Mucosa of descending colon (tissue), 3 donors: ENCODE measurements at regions not wholly inside any gene's neighbourhood (a gene's known extent, or its start where the extent isn't known, plus 50 kb on each side); places are given as distances from the start of the nearest gene placed in this dataset.
A peak's percentile ranks its signal among the peaks of the same experiment; 100 is the strongest.

ENCODE experiments used
- ATAC-seq: fragments of 200-7000 bp; cut with Tn5 transposase; one replicate; pipeline ENCODE4 v1.9.1; 2020; ENCODE audit warnings: mild to moderate bottlenecking, moderate library complexity
- DNase-seq, 3 donors: peaks; one replicate each; pipeline ENCODE4 v3.0.0-alpha.2; 2020
- H3K36me3 ChIP-seq: fragments of 200-600 bp; one replicate; pipeline ENCODE4 v1.8.0; 2021; ENCODE audit warnings: low read depth, mild to moderate bottlenecking
- H3K4me1 ChIP-seq: fragments of 200-600 bp; one replicate; pipeline ENCODE4 v1.8.0; 2021; ENCODE audit warnings: low read depth, mild to moderate bottlenecking
- H3K4me3 ChIP-seq: fragments of 200-600 bp; one replicate; pipeline ENCODE4 v1.8.0; 2021; ENCODE audit warnings: mild to moderate bottlenecking
- H3K9me3 ChIP-seq: fragments of 200-600 bp; one replicate; pipeline ENCODE4 v1.8.0; 2021; ENCODE audit warnings: mild to moderate bottlenecking
- intact Hi-C, 2 donors: fragments of 100-400 bp; cut with DNase I in 1 of 2; cut with micrococcal nuclease in 1 of 2; formaldehyde crosslinking; loops; one replicate each; pipeline versions ENCODE4 v1.11.0 to v1.11.1; 2022; cut with DNase I, micrococcal nuclease
- TF ChIP-seq, protein P1 (sequence below): fragments of 200-600 bp; IDR thresholded peaks from one replicate; pipeline ENCODE4 v1.8.0; 2022; ENCODE audit warnings: antibody characterized with exemption, mild to moderate bottlenecking
- donor health status: DM: no; HTN: no; CAD: no; lungs with moderate emphysema.
- donor health status: DM: no; HTN: no; CAD: no.
- donor health status: DM: no; HTN: yes; CAD: no.

DNA sequence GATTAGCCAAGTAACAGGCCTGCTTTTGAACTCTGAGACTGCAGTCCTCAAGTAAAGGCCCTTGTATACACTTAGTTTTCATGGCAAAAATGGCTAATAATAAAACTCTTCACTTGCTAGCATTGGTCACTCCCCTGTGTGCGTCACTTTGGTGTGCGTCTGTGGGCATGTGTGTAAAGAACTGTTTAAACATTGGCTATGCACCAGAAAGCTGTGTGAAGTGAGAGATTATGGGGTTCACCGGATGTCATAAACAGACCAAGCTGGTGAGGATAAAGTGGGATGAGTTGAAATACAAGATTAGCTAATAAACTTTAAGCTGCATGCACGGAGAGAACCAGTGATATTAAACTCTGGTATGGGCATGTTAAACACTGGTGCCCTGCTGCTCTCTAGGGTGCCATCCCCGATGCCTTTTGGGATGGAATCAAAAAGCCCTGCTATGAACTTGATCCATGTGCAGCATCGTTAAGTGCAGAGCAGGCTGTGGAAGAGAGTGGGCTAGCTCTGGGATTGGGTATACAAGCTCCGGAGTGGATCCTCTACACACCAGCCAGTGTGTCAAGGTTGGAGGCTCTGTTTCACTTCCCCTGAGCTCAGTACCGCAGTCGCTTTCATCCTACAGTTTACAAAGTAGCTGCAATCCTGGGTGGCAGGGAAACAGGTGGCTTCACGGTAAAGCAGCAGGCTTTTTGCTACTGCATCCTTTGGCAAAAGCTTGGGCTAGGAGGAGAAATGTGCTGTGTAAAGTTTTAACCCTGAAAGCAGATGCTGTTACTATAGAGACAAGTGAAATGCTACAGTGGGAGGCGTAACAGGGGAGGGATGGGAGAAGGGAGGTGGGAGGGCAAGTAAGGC, 108.3 kb upstream of the SLC4A4 start:
- H3K4me1 ChIP-seq, result peaks cover 39% of the 10 kb centered on the region
- peak; percentile 70 for ATAC-seq
- peak in 1 of 3 donors; percentile 51 for DNase-seq
- no peak overlapping the region for H3K4me3 ChIP-seq
- H3K36me3 ChIP-seq, result no peaks in the 10 kb centered on the region
- H3K9me3 ChIP-seq, result no peaks in the 10 kb centered on the region
- intact Hi-C loops, result no loop called here
- TF ChIP-seq, protein P1, sequence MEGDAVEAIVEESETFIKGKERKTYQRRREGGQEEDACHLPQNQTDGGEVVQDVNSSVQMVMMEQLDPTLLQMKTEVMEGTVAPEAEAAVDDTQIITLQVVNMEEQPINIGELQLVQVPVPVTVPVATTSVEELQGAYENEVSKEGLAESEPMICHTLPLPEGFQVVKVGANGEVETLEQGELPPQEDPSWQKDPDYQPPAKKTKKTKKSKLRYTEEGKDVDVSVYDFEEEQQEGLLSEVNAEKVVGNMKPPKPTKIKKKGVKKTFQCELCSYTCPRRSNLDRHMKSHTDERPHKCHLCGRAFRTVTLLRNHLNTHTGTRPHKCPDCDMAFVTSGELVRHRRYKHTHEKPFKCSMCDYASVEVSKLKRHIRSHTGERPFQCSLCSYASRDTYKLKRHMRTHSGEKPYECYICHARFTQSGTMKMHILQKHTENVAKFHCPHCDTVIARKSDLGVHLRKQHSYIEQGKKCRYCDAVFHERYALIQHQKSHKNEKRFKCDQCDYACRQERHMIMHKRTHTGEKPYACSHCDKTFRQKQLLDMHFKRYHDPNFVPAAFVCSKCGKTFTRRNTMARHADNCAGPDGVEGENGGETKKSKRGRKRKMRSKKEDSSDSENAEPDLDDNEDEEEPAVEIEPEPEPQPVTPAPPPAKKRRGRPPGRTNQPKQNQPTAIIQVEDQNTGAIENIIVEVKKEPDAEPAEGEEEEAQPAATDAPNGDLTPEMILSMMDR, result no peak

DNA sequence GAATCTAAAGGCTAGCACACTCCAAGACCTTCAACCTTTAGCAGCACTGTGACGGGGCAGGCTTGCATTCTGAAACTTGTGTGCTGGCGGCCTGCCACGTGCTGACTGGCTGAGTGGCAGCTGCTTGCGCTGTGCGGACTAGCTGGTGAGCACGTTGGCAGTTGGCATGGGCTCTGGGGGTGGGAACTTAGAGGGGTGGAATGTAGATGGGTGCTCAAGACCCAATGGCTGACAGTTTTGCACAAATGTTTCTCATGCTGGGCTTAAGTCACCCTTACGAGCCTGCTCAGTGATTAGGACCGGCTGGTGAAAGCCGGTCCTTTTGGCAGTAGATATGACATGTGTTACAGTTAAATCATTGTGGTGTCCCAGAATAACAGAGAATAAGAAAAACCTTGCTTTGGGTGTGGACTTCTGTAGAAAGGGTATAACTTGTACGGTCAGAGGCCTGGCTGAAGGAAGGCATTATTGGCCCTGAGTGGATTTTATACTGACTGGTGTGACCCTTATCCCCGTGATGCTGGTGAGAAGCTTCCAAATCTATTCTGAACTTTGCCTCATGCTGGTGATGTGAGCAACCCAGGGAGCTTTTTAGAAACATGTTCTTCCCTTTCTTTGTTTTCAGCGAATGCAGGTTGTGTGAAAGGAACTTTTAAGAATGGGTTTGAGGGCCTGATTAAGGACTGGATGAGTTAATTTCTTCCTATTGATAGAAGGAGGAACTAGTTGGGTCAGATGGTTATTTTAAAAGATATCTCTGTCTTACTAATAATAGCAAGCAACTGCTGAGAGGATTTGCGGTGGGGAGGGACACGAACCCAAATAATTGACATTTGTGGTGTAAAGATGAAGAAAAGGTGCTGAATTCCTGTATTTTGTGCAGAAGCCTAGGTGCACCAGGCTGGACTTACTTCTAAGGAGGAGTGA, 107.4 kb upstream of the SLC4A4 start:
- no peak overlapping the region for H3K4me3 ChIP-seq
- intact Hi-C loops, result no loop called here
- H3K36me3 ChIP-seq, result no peaks in the 10 kb centered on the region
- peaks cover 39% of the 10 kb centered on the region for H3K4me1 ChIP-seq
- DNase-seq (peak; percentile 85 to 86 (median 86)), ATAC-seq (peak; percentile 83)
- H3K9me3 ChIP-seq, result no peaks in the 10 kb centered on the region
- TF ChIP-seq, protein P1, result no peak

DNA sequence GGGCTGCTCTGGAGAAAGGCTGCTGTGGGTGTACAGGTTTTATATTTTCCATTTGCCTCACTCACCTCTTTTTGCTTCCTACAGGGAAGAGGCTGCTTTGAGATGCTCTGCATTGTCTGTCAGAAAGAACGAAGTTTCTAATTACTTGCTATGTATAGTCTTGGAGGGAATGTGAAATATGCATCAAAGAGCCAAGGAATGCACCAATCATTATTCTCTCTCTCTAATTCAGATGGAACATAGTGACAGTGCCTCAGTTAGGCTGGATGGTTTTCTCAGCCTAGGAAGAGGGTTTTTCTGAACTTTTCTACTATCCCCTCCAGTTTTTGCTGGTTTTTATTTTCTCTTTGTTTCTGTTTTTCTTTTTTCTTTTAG, 106.8 kb upstream of the SLC4A4 start:
- H3K4me1 ChIP-seq, result peaks cover 39% of the 10 kb centered on the region
- no peak for DNase-seq
- no peak overlapping the region for H3K4me3 ChIP-seq
- intact Hi-C loops, result no loop called here
- TF ChIP-seq, protein P1, result no peak
- no peaks in the 10 kb centered on the region for H3K36me3 ChIP-seq
- no peaks in the 10 kb centered on the region for H3K9me3 ChIP-seq
- ATAC-seq, result no peak

DNA sequence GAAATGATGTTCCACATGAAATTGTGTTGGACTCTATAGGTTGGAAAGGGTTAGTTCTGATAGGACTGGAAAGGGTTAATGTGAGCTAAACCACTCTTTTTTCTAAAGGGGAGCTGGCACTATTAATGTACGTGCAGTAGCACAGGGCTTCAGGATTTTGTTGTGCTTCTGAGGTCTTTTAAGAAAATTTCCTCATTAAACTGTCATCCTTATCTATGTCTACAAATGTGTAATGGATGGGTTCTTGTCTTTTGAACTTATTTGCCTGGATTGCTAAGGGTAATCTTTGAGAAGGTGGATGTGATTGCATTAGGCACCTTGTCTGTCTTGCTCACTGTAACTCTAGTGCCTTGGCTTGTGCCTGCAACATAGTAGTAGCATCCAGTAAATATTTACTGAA, 106.0 kb upstream of the SLC4A4 start:
- ATAC-seq, result no peak
- H3K36me3 ChIP-seq, result no peaks in the 10 kb centered on the region
- no peak for DNase-seq
- intact Hi-C loops, result no loop called here
- peaks cover 39% of the 10 kb centered on the region for H3K4me1 ChIP-seq
- no peaks in the 10 kb centered on the region for H3K9me3 ChIP-seq
- no peak overlapping the region for H3K4me3 ChIP-seq
- TF ChIP-seq, protein P1, result no peak

DNA sequence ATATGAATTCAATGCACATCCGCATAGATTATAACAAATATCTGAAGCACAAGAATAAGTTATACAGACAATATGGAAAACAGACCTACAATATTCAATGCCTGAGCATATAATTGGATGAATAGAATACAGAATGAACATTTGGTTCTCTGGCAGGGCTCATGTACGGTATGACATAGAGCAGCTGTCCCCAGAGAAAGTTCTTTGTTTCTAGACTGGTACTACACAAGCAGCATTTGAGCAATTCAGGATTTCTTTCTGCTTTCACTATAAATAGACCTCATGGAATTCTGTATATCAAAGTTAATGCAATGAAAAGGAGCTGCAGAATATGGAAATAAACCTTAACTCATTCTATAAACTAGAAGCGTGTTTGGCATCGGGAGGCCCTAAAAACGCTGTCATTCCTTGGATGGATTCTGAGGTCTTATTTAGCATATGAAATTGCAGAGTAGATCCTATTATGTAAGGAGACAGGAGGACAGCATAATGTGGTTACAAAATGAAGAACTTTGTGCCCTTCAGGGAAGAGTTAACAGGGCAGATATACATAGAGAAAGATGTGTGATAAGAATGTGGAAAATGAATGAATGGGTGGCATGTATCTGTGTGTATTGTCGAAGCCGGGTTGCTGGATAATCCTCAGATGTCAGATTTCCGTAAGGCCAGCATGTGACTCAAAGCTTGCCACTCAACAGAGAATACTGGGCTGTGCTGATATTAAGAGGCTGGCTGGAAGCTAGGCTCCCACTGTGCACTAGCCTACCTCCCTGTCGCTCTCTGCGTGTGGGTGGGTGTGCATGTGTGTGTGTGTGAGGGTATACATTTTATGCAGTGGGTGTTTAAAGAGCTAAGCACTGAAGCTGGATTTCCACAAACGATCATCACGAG, 103.3 kb upstream of the SLC4A4 start:
- intact Hi-C loops, result no loop called here
- no peaks in the 10 kb centered on the region for H3K36me3 ChIP-seq
- peaks cover 11% of the 10 kb centered on the region for H3K4me1 ChIP-seq
- ATAC-seq (no peak), DNase-seq (no peak)
- H3K4me3 ChIP-seq, result no peak overlapping the region
- no peaks in the 10 kb centered on the region for H3K9me3 ChIP-seq
- TF ChIP-seq, protein P1, result no peak
